ENCODE measurements at regions not wholly inside any gene's neighbourhood (a gene's known extent, or its start where the extent isn't known, plus 50 kb on each side); places are given as distances from the start of the nearest gene placed in this dataset.

DNA sequence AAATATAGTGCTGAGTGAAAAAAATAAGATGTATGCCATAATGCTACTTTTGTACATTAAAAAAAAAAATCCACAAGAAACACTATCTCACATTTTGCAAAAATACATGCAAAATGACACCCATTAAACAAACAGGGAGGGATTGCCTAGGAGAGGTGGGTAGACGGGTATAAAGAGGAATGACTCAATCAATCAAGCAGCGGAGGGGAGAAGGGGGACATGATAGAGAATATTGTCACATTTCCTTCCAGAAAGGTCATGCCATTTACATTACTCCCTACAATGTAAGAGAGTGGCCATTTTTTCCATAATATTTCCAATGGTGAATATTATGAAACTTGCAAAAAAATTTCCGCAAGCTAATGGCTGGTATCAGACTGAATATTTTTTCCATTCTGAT, 542.3 kb upstream of the TNP1 start:
- TF ChIP-seq, protein P1, sequence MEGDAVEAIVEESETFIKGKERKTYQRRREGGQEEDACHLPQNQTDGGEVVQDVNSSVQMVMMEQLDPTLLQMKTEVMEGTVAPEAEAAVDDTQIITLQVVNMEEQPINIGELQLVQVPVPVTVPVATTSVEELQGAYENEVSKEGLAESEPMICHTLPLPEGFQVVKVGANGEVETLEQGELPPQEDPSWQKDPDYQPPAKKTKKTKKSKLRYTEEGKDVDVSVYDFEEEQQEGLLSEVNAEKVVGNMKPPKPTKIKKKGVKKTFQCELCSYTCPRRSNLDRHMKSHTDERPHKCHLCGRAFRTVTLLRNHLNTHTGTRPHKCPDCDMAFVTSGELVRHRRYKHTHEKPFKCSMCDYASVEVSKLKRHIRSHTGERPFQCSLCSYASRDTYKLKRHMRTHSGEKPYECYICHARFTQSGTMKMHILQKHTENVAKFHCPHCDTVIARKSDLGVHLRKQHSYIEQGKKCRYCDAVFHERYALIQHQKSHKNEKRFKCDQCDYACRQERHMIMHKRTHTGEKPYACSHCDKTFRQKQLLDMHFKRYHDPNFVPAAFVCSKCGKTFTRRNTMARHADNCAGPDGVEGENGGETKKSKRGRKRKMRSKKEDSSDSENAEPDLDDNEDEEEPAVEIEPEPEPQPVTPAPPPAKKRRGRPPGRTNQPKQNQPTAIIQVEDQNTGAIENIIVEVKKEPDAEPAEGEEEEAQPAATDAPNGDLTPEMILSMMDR (IDR thresholded peaks at IDR 0.05; ENCODE audit: low read depth, low read length, poor library complexity, severe bottlenecking): no peak
- TF ChIP-seq EZH2phosphoT487 (IDR thresholded peaks at IDR 0.05; ENCODE audit: borderline replicate concordance, low read length): no peak

Data from DOHH2 (cell line).